ENCODE measurements at regions not wholly inside any gene's neighbourhood (a gene's known extent, or its start where the extent isn't known, plus 50 kb on each side); places are given as distances from the start of the nearest gene placed in this dataset.

- no peak for DNase-seq (ENCODE audit: low spot score in 2 of 2)
- no peak for TF ChIP-seq POLR2A (IDR thresholded peaks at IDR 0.05)
- TF ChIP-seq CTCF (IDR thresholded peaks at IDR 0.05): no peak
- no peak for TF ChIP-seq POLR2AphosphoS5 (IDR thresholded peaks at IDR 0.05)
- H3K27me3 ChIP-seq: no peaks in the 10 kb centered on the region
- no peaks in the 10 kb centered on the region for H3K4me1 ChIP-seq
- no peaks in the 10 kb centered on the region for H3K9me3 ChIP-seq
- intact Hi-C loops (cut with DNase I; ENCODE audit: low total_unique reads): no loop called here
- H3K4me3 ChIP-seq: no peak overlapping the region
- H3K27ac ChIP-seq: no peak overlapping the region
- no peaks in the 10 kb centered on the region for H3K36me3 ChIP-seq
Measured at GRCh38 chr15:87744815-87745214, 511.7 kb downstream of the NTRK3 start.

GRCh38 chr15:87743562-87743961, 513.0 kb downstream of the NTRK3 start:
- DNase-seq (ENCODE audit: low spot score in 2 of 2): no peak
- no peaks in the 10 kb centered on the region for H3K4me1 ChIP-seq
- no peaks in the 10 kb centered on the region for H3K27me3 ChIP-seq
- intact Hi-C loops (cut with DNase I; ENCODE audit: low total_unique reads): no loop called here
- H3K27ac ChIP-seq: no peak overlapping the region
- no peak overlapping the region for H3K4me3 ChIP-seq
- no peaks in the 10 kb centered on the region for H3K36me3 ChIP-seq
- TF ChIP-seq CTCF (IDR thresholded peaks at IDR 0.05) (no peak), POLR2A (IDR thresholded peaks at IDR 0.05) (no peak), POLR2AphosphoS5 (IDR thresholded peaks at IDR 0.05) (no peak)
- no peaks in the 10 kb centered on the region for H3K9me3 ChIP-seq

- H3K27me3 ChIP-seq: no peaks in the 10 kb centered on the region
- no peak for DNase-seq (ENCODE audit: low spot score in 2 of 2)
- no peak overlapping the region for H3K27ac ChIP-seq
- intact Hi-C loops (cut with DNase I; ENCODE audit: low total_unique reads): no loop called here
- H3K9me3 ChIP-seq: no peaks in the 10 kb centered on the region
- TF ChIP-seq POLR2AphosphoS5 (IDR thresholded peaks at IDR 0.05): no peak
- TF ChIP-seq POLR2A (IDR thresholded peaks at IDR 0.05): no peak
- TF ChIP-seq CTCF (IDR thresholded peaks at IDR 0.05): no peak
- no peaks in the 10 kb centered on the region for H3K36me3 ChIP-seq
- no peaks in the 10 kb centered on the region for H3K4me1 ChIP-seq
- H3K4me3 ChIP-seq: no peak overlapping the region
Measured at GRCh38 chr15:87741350-87741749, 515.2 kb downstream of the NTRK3 start.

GRCh38 chr15:87740655-87741344, 515.7 kb downstream of the NTRK3 start:
- Histone ChIP-seq H3K36me3 (no peaks in the 10 kb centered on the region), H3K4me1 (no peaks in the 10 kb centered on the region), H3K4me3 (no peak overlapping the region), H3K27me3 (no peaks in the 10 kb centered on the region), H3K27ac (no peak overlapping the region), H3K9me3 (no peaks in the 10 kb centered on the region)
- intact Hi-C loops (cut with DNase I; ENCODE audit: low total_unique reads): no loop called here
- no peak for DNase-seq (ENCODE audit: low spot score in 2 of 2)
- TF ChIP-seq POLR2A (IDR thresholded peaks at IDR 0.05) (no peak), CTCF (IDR thresholded peaks at IDR 0.05) (no peak), POLR2AphosphoS5 (IDR thresholded peaks at IDR 0.05) (no peak)

- no peak for DNase-seq (ENCODE audit: low spot score in 2 of 2)
- H3K4me3 ChIP-seq: no peak overlapping the region
- H3K27ac ChIP-seq: no peak overlapping the region
- H3K27me3 ChIP-seq: no peaks in the 10 kb centered on the region
- no peaks in the 10 kb centered on the region for H3K36me3 ChIP-seq
- no peak for TF ChIP-seq CTCF (IDR thresholded peaks at IDR 0.05)
- TF ChIP-seq POLR2AphosphoS5 (IDR thresholded peaks at IDR 0.05): no peak
- no peak for TF ChIP-seq POLR2A (IDR thresholded peaks at IDR 0.05)
- H3K4me1 ChIP-seq: no peaks in the 10 kb centered on the region
- intact Hi-C loops (cut with DNase I; ENCODE audit: low total_unique reads): no loop called here
- no peaks in the 10 kb centered on the region for H3K9me3 ChIP-seq
Measured at GRCh38 chr15:87739866-87740265, 516.7 kb downstream of the NTRK3 start.

All from breast epithelium (tissue), 4 donors.